ENCODE measurements at regions not wholly inside any gene's neighbourhood (a gene's known extent, or its start where the extent isn't known, plus 50 kb on each side); places are given as distances from the start of the nearest gene placed in this dataset.

GRCh38 chr9:90445391-90445790 lies 197.2 kb downstream of the DIRAS2 start:
- no CpG with 5 or more reads among the region's 3 CpGs for WGBS (ENCODE audit: insufficient coverage, insufficient read length)

GRCh38 chr9:90446200-90446948 lies 196.2 kb downstream of the DIRAS2 start:
- no peaks in the 10 kb centered on the region for H3K27me3 ChIP-seq (ENCODE audit: control insufficient read depth, insufficient read depth, low read length)
- H3K27ac ChIP-seq (ENCODE audit: low read length) = no peak overlapping the region
- no peaks in the 10 kb centered on the region for H3K9me3 ChIP-seq (ENCODE audit: control insufficient read depth, insufficient read depth, low read length)
- H3K4me1 ChIP-seq (ENCODE audit: control insufficient read depth, insufficient read depth, low read length) = peaks cover 3% of the 10 kb centered on the region
- no peak for DNase-seq (ENCODE audit: low read depth, low spot score)
- H3K4me3 ChIP-seq (ENCODE audit: low read length) = no peak overlapping the region
- no peaks in the 10 kb centered on the region for H3K36me3 ChIP-seq (ENCODE audit: control insufficient read depth, insufficient read depth, low read length)
- no CpG with 5 or more reads among the region's 7 CpGs for WGBS (ENCODE audit: insufficient coverage, insufficient read length)

More at GRCh38 chr9:90445391-90445790, 197.2 kb downstream of the DIRAS2 start:
- Histone ChIP-seq H3K27me3 (ENCODE audit: control insufficient read depth, insufficient read depth, low read length) (no peaks in the 10 kb centered on the region), H3K27ac (ENCODE audit: low read length) (no peak overlapping the region), H3K36me3 (ENCODE audit: control insufficient read depth, insufficient read depth, low read length) (no peaks in the 10 kb centered on the region), H3K4me3 (ENCODE audit: low read length) (no peak overlapping the region), H3K4me1 (ENCODE audit: control insufficient read depth, insufficient read depth, low read length) (peaks cover 3% of the 10 kb centered on the region), H3K9me3 (ENCODE audit: control insufficient read depth, insufficient read depth, low read length) (no peaks in the 10 kb centered on the region)
- no peak for DNase-seq (ENCODE audit: low read depth, low spot score)

GRCh38 chr9:90447773-90448172 lies 194.9 kb downstream of the DIRAS2 start:
- H3K36me3 ChIP-seq (ENCODE audit: control insufficient read depth, insufficient read depth, low read length) = no peaks in the 10 kb centered on the region
- H3K27ac ChIP-seq (ENCODE audit: low read length) = no peak overlapping the region
- H3K4me3 ChIP-seq (ENCODE audit: low read length) = no peak overlapping the region
- no peaks in the 10 kb centered on the region for H3K9me3 ChIP-seq (ENCODE audit: control insufficient read depth, insufficient read depth, low read length)
- WGBS (ENCODE audit: insufficient coverage, insufficient read length) = no CpG with 5 or more reads among the region's 4 CpGs
- no peak for DNase-seq (ENCODE audit: low read depth, low spot score)
- H3K4me1 ChIP-seq (ENCODE audit: control insufficient read depth, insufficient read depth, low read length) = peaks cover 3% of the 10 kb centered on the region
- H3K27me3 ChIP-seq (ENCODE audit: control insufficient read depth, insufficient read depth, low read length) = no peaks in the 10 kb centered on the region

- no CpG with 5 or more reads among the region's 4 CpGs for WGBS (ENCODE audit: insufficient coverage, insufficient read length)
- H3K9me3 ChIP-seq (ENCODE audit: control insufficient read depth, insufficient read depth, low read length) = no peaks in the 10 kb centered on the region
- H3K36me3 ChIP-seq (ENCODE audit: control insufficient read depth, insufficient read depth, low read length) = no peaks in the 10 kb centered on the region
- no peak overlapping the region for H3K4me3 ChIP-seq (ENCODE audit: low read length)
- no peak for DNase-seq (ENCODE audit: low read depth, low spot score)
- H3K4me1 ChIP-seq (ENCODE audit: control insufficient read depth, insufficient read depth, low read length) = no peaks in the 10 kb centered on the region
- H3K27me3 ChIP-seq (ENCODE audit: control insufficient read depth, insufficient read depth, low read length) = no peaks in the 10 kb centered on the region
- H3K27ac ChIP-seq (ENCODE audit: low read length) = no peak overlapping the region
These were observed 193.3 kb downstream of the DIRAS2 start for GRCh38 chr9:90449213-90449925.

- H3K4me3 ChIP-seq (ENCODE audit: low read length) = no peak overlapping the region
- H3K27ac ChIP-seq (ENCODE audit: low read length) = no peak overlapping the region
- no peaks in the 10 kb centered on the region for H3K4me1 ChIP-seq (ENCODE audit: control insufficient read depth, insufficient read depth, low read length)
- DNase-seq (ENCODE audit: low read depth, low spot score) = no peak
- H3K9me3 ChIP-seq (ENCODE audit: control insufficient read depth, insufficient read depth, low read length) = no peaks in the 10 kb centered on the region
- WGBS (ENCODE audit: insufficient coverage, insufficient read length) = no CpG with 5 or more reads among the region's 1 CpG
- no peaks in the 10 kb centered on the region for H3K36me3 ChIP-seq (ENCODE audit: control insufficient read depth, insufficient read depth, low read length)
- no peaks in the 10 kb centered on the region for H3K27me3 ChIP-seq (ENCODE audit: control insufficient read depth, insufficient read depth, low read length)
These were observed 190.8 kb downstream of the DIRAS2 start for GRCh38 chr9:90451804-90452203.

- Histone ChIP-seq H3K4me1 (ENCODE audit: control insufficient read depth, insufficient read depth, low read length) (0 out of 2 replicates have a peak, but pooled peaks cover 1% of the 10 kb centered on the region), H3K27me3 (ENCODE audit: control insufficient read depth, insufficient read depth, low read length) (no peaks in the 10 kb centered on the region), H3K4me3 (ENCODE audit: low read length) (no peak overlapping the region), H3K27ac (ENCODE audit: low read length) (no peak overlapping the region), H3K9me3 (ENCODE audit: control insufficient read depth, insufficient read depth, low read length) (no peaks in the 10 kb centered on the region), H3K36me3 (ENCODE audit: control insufficient read depth, insufficient read depth, low read length) (no peaks in the 10 kb centered on the region)
- no peak for DNase-seq (ENCODE audit: low read depth, low spot score)
- WGBS (ENCODE audit: insufficient coverage, insufficient read length) = no CpG with 5 or more reads among the region's 4 CpGs
These were observed 187.3 kb downstream of the DIRAS2 start for GRCh38 chr9:90455316-90455715.

GRCh38 chr9:90457386-90458190 lies 185.0 kb downstream of the DIRAS2 start:
- no peak overlapping the region for H3K4me3 ChIP-seq (ENCODE audit: low read length)
- H3K27ac ChIP-seq (ENCODE audit: low read length) = no peak overlapping the region
- H3K36me3 ChIP-seq (ENCODE audit: control insufficient read depth, insufficient read depth, low read length) = no peaks in the 10 kb centered on the region
- 0 out of 2 replicates have a peak, but pooled peaks cover 1% of the 10 kb centered on the region for H3K4me1 ChIP-seq (ENCODE audit: control insufficient read depth, insufficient read depth, low read length)
- H3K27me3 ChIP-seq (ENCODE audit: control insufficient read depth, insufficient read depth, low read length) = no peaks in the 10 kb centered on the region
- no peak for DNase-seq (ENCODE audit: low read depth, low spot score)
- 100% methylated on average over 1 of the region's 9 CpGs for WGBS (ENCODE audit: insufficient coverage, insufficient read length)
- no peaks in the 10 kb centered on the region for H3K9me3 ChIP-seq (ENCODE audit: control insufficient read depth, insufficient read depth, low read length)

- H3K4me1 ChIP-seq (ENCODE audit: control insufficient read depth, insufficient read depth, low read length) = 0 out of 2 replicates have a peak, but pooled peaks cover 1% of the 10 kb centered on the region
- no peak overlapping the region for H3K4me3 ChIP-seq (ENCODE audit: low read length)
- WGBS (ENCODE audit: insufficient coverage, insufficient read length) = no CpG with 5 or more reads among the region's 4 CpGs
- peak; percentile 18 for DNase-seq (ENCODE audit: low read depth, low spot score)
- H3K27me3 ChIP-seq (ENCODE audit: control insufficient read depth, insufficient read depth, low read length) = no peaks in the 10 kb centered on the region
- no peaks in the 10 kb centered on the region for H3K36me3 ChIP-seq (ENCODE audit: control insufficient read depth, insufficient read depth, low read length)
- H3K27ac ChIP-seq (ENCODE audit: low read length) = no peak overlapping the region
- no peaks in the 10 kb centered on the region for H3K9me3 ChIP-seq (ENCODE audit: control insufficient read depth, insufficient read depth, low read length)
These were observed 184.1 kb downstream of the DIRAS2 start for GRCh38 chr9:90458485-90458884.

GRCh38 chr9:90459321-90459720 lies 183.3 kb downstream of the DIRAS2 start:
- Histone ChIP-seq H3K4me3 (ENCODE audit: low read length) (no peak overlapping the region), H3K9me3 (ENCODE audit: control insufficient read depth, insufficient read depth, low read length) (no peaks in the 10 kb centered on the region), H3K36me3 (ENCODE audit: control insufficient read depth, insufficient read depth, low read length) (no peaks in the 10 kb centered on the region), H3K27ac (ENCODE audit: low read length) (no peak overlapping the region), H3K4me1 (ENCODE audit: control insufficient read depth, insufficient read depth, low read length) (0 out of 2 replicates have a peak, but pooled peaks cover 1% of the 10 kb centered on the region), H3K27me3 (ENCODE audit: control insufficient read depth, insufficient read depth, low read length) (no peaks in the 10 kb centered on the region)
- DNase-seq (ENCODE audit: low read depth, low spot score) = no peak
- whole genome bisulfite sequencing (ENCODE audit: insufficient coverage, insufficient read length) = 100% methylated on average over 1 of the region's 4 CpGs

GRCh38 chr9:90460220-90460619 lies 182.4 kb downstream of the DIRAS2 start:
- Histone ChIP-seq H3K4me1 (ENCODE audit: control insufficient read depth, insufficient read depth, low read length) (0 out of 2 replicates have a peak, but pooled peaks cover 1% of the 10 kb centered on the region), H3K27ac (ENCODE audit: low read length) (no peak overlapping the region), H3K27me3 (ENCODE audit: control insufficient read depth, insufficient read depth, low read length) (no peaks in the 10 kb centered on the region), H3K4me3 (ENCODE audit: low read length) (no peak overlapping the region), H3K36me3 (ENCODE audit: control insufficient read depth, insufficient read depth, low read length) (no peaks in the 10 kb centered on the region), H3K9me3 (ENCODE audit: control insufficient read depth, insufficient read depth, low read length) (no peaks in the 10 kb centered on the region)
- no peak for DNase-seq (ENCODE audit: low read depth, low spot score)
- WGBS (ENCODE audit: insufficient coverage, insufficient read length) = no CpG with 5 or more reads among the region's 7 CpGs
